Trophoblast cell (in vitro differentiated cells and primary cell): ENCODE measurements at regions not wholly inside any gene's neighbourhood (a gene's known extent, or its start where the extent isn't known, plus 50 kb on each side); places are given as distances from the start of the nearest gene placed in this dataset.

Experiments
- DNase-seq, 2 donors: peaks; one replicate each; pipeline ENCODE4 v3.0.0-alpha.2; 2016
- H2AFZ ChIP-seq: 2 replicates; pipeline ENCODE4 v1.6.1; 2013; ENCODE audit warnings: low read length, moderate library complexity, mild to moderate bottlenecking; ENCODE audit not compliant: insufficient read depth, poor library complexity
- H2AK5ac ChIP-seq: 2 replicates; pipeline ENCODE4 v1.6.1; 2013; ENCODE audit warnings: mild to moderate bottlenecking, low read length
- H2BK120ac ChIP-seq: 2 replicates; pipeline ENCODE4 v1.6.1; 2013; ENCODE audit warnings: low read length, mild to moderate bottlenecking, moderate library complexity; ENCODE audit not compliant: insufficient read depth, poor library complexity
- H2BK12ac ChIP-seq: 2 replicates; pipeline ENCODE4 v1.6.1; 2013; ENCODE audit warnings: mild to moderate bottlenecking, low read length, moderate library complexity
- H2BK5ac ChIP-seq: 2 replicates; pipeline ENCODE4 v1.6.1; 2013; ENCODE audit warnings: low read length, low read depth, moderate library complexity, mild to moderate bottlenecking; ENCODE audit not compliant: poor library complexity
- H3K14ac ChIP-seq: 2 replicates; pipeline ENCODE4 v1.6.1; 2013; ENCODE audit warnings: mild to moderate bottlenecking, low read length
- H3K18ac ChIP-seq: 2 replicates; pipeline ENCODE4 v1.6.1; 2013; ENCODE audit warnings: mild to moderate bottlenecking, low read length
- H3K23ac ChIP-seq: 2 replicates; pipeline ENCODE4 v1.6.1; 2013; ENCODE audit warnings: low read length
- H3K27ac ChIP-seq: 2 replicates; pipeline ENCODE4 v1.5.1; 2013; ENCODE audit warnings: low read depth, mild to moderate bottlenecking, inconsistent platforms, low read length, moderate library complexity
- H3K27me3 ChIP-seq: 2 replicates; pipeline ENCODE4 v1.6.1; 2013; ENCODE audit warnings: inconsistent platforms, mild to moderate bottlenecking, low read length, moderate library complexity; ENCODE audit not compliant: insufficient read depth
- H3K36me3 ChIP-seq, 2 experiments: 1 replicate in 1 of 2; 2 replicates in 1 of 2; pipeline ENCODE4 v1.6.1; 2013; ENCODE audit warnings: low read length in 2 of 2, mild to moderate bottlenecking in 2 of 2, moderate library complexity in 1 of 2; ENCODE audit not compliant: insufficient read depth in 2 of 2, control insufficient read depth in 1 of 2
- H3K4ac ChIP-seq: 2 replicates; pipeline ENCODE4 v1.6.1; 2013; ENCODE audit warnings: low read depth, mild to moderate bottlenecking, low read length, moderate library complexity
- H3K4me1 ChIP-seq, 2 experiments: 1 replicate in 1 of 2; 2 replicates in 1 of 2; pipeline ENCODE4 v1.6.1; 2013; ENCODE audit warnings: low read length in 2 of 2, mild to moderate bottlenecking in 2 of 2, moderate library complexity in 1 of 2; ENCODE audit not compliant: insufficient read depth in 2 of 2, control insufficient read depth in 1 of 2
- H3K4me2 ChIP-seq: 2 replicates; pipeline ENCODE4 v1.6.1; 2013; ENCODE audit warnings: inconsistent platforms, mild to moderate bottlenecking, low read length, moderate library complexity
- H3K4me3 ChIP-seq: 2 replicates; pipeline ENCODE4 v1.5.1; 2013; ENCODE audit warnings: mild to moderate bottlenecking, low read depth, low read length, inconsistent platforms
- H3K79me1 ChIP-seq: one replicate; pipeline ENCODE4 v1.6.1; 2013; ENCODE audit warnings: low read length
- H3K79me2 ChIP-seq: 2 replicates; pipeline ENCODE4 v1.6.1; 2013; ENCODE audit warnings: low read length, mild to moderate bottlenecking; ENCODE audit not compliant: control insufficient read depth, insufficient read depth, poor library complexity
- H3K9ac ChIP-seq: 2 replicates; pipeline ENCODE4 v1.6.1; 2013; ENCODE audit warnings: mild to moderate bottlenecking, low read length
- H3K9me3 ChIP-seq: 2 replicates; pipeline ENCODE4 v1.6.1; 2013; ENCODE audit warnings: low read depth, mild to moderate bottlenecking, control low read depth, inconsistent platforms, low read length; ENCODE audit not compliant: insufficient read depth
- H4K12ac ChIP-seq: 2 replicates; pipeline ENCODE4 v1.6.1; 2013; ENCODE audit warnings: low read depth, mild to moderate bottlenecking, low read length, moderate library complexity
- H4K8ac ChIP-seq: 2 replicates; pipeline ENCODE4 v1.6.1; 2013; ENCODE audit warnings: low read depth, mild to moderate bottlenecking, low read length, moderate library complexity
- H4K91ac ChIP-seq: one replicate; pipeline ENCODE4 v1.6.1; 2013; ENCODE audit warnings: low read depth, mild to moderate bottlenecking, low read length, moderate library complexity
- WGBS: extraction: QIAGEN DNeasy Blood & Tissue Kit; methylation state at CpG from one replicate; pipeline ENCODE4 v1.1.7; 2013; ENCODE audit warnings: missing lambda C conversion rate; ENCODE audit not compliant: insufficient read length, insufficient coverage; ENCODE audit errors: extremely low coverage; 5-methylcytosine and 5-hydroxymethylcytosine counted together

DNA sequence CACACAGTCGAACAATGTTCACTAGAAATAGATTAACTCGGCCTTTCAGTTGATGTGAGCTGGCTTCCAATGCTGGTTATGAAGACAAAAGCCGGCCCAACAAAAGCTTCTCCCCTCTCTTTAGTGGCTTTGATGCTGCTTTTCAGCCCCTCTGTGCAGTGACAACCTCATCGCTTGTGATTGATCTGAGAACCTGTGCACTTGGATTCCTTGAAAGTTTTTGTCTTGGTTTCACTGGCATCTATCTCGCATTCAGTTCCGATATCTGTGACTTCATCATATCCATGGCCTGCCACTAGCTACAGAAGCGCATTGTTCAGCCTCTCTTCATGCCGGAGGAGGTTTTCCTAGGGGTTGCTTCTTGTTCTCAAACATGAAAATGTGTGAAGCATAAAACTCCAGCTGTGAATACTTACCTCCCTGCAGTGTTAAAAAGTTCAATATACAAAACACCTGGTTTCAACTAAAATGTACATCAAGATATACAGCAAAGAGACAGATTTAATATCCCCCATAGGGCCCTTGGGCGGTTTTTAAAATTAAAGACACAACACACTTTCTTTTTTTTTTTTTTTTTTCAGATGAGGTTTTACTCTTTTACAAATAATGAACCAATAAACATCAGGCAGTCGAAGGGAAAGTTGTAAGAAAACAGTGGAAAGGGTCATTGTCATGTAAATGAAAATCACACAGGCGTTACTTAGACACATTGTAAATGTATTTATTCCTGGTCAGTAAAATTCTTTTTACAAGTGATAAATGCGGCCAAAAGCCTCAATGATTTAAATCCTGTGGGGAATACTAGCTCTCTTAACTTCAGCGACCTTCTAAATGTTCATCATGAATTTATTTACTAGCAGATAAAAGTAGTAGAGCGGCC lies 1252.8 kb downstream of the EFNB2 start:
- Histone ChIP-seq H3K27me3 (no peaks in the 10 kb centered on the region), H2BK120ac (no peak overlapping the region), H2BK12ac (no peak overlapping the region), H3K4me2 (no peak overlapping the region), H2AFZ (no peak overlapping the region), H3K18ac (no peak overlapping the region), H3K4me1 (peaks cover 3 to 8% of the 10 kb centered on the region in 2 experiments), H3K4me3 (no peak overlapping the region), H2BK5ac (no peak overlapping the region), H2AK5ac (no peak overlapping the region), H4K12ac (no peak overlapping the region), H3K23ac (no peak overlapping the region), H3K36me3 (no peaks in the 10 kb centered on the region), H3K14ac (no peak overlapping the region), H4K8ac (no peak overlapping the region), H3K4ac (no peak overlapping the region), H3K79me2 (no peaks in the 10 kb centered on the region), H3K27ac (no peak overlapping the region), H3K79me1 (peaks cover 3% of the 10 kb centered on the region), H3K9me3 (no peaks in the 10 kb centered on the region), H3K9ac (no peak overlapping the region), H4K91ac (no peak overlapping the region)
- no peak for DNase-seq
- no CpG with 5 or more reads among the region's 14 CpGs for WGBS

- Histone ChIP-seq H3K23ac (no peak overlapping the region), H3K79me1 (peaks cover 3% of the 10 kb centered on the region), H3K9ac (no peak overlapping the region), H3K18ac (no peak overlapping the region), H4K12ac (no peak overlapping the region), H3K4me3 (no peak overlapping the region), H3K14ac (peak overlapping the region; percentile 17), H2AK5ac (no peak overlapping the region), H3K79me2 (no peaks in the 10 kb centered on the region), H4K8ac (no peak overlapping the region), H2BK120ac (peak overlapping the region; percentile 30), H3K9me3 (no peaks in the 10 kb centered on the region), H4K91ac (no peak overlapping the region), H3K4ac (no peak overlapping the region), H2AFZ (peak overlapping the region; percentile 72), H3K27ac (peak overlapping the region; percentile 32), H3K27me3 (no peaks in the 10 kb centered on the region), H3K36me3 (no peaks in the 10 kb centered on the region), H3K4me1 (peaks cover 3 to 8% of the 10 kb centered on the region in 2 experiments), H2BK5ac (peak overlapping the region; percentile 37), H3K4me2 (no peak overlapping the region), H2BK12ac (no peak overlapping the region)
- WGBS, result no CpG with 5 or more reads among the region's 4 CpGs
- DNase-seq, result no peak
Measured at GRCh38 chr13:105278943-105279381, 1256.5 kb downstream of the EFNB2 start.

- Histone ChIP-seq H4K91ac (no peak overlapping the region), H3K27me3 (no peaks in the 10 kb centered on the region), H3K23ac (no peak overlapping the region), H3K4ac (no peak overlapping the region), H2AFZ (no peak overlapping the region), H3K36me3 (no peaks in the 10 kb centered on the region), H2BK120ac (no peak overlapping the region), H3K9me3 (no peaks in the 10 kb centered on the region), H3K4me3 (no peak overlapping the region), H3K27ac (no peak overlapping the region), H3K14ac (no peak overlapping the region), H2BK5ac (no peak overlapping the region), H2AK5ac (no peak overlapping the region), H3K4me1 (peaks cover 0 to 10% of the 10 kb centered on the region in 2 experiments), H3K9ac (no peak overlapping the region), H3K79me2 (no peaks in the 10 kb centered on the region), H3K4me2 (no peak overlapping the region), H2BK12ac (no peak overlapping the region), H4K8ac (no peak overlapping the region), H4K12ac (no peak overlapping the region), H3K79me1 (peaks cover 7% of the 10 kb centered on the region), H3K18ac (no peak overlapping the region)
- WGBS, result no CpG with 5 or more reads among the region's 3 CpGs
- no peak for DNase-seq
Measured at GRCh38 chr13:105276571-105276970, 1258.9 kb downstream of the EFNB2 start.

DNA sequence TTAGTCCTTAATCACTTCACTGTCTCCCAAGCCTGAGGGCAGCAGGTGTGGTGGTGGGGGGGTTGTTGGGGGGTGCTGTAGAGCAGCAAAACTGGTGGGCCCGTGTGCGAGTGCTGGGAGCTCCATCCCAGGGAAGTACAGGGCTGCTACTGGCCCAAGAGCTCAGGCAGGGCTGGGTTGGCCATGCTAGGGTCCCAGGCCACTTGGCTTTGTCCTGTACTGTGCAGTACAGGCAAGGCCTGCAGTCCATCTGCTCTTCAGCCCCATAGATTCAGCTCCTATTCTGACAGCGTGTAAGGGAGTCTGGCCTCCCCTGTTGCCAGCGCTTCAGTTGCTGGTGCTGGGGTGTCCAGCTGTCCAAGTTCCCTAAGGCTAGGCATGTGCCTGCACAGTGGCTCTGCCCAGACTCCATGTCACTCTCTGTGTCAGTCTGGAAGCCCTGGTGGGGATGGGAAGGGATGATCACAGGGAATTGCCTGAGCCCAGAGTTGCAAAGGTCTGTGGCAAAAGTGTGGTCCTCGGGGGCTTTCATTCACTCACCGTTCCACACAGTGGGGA lies 1261.7 kb downstream of the EFNB2 start:
- no CpG with 5 or more reads among the region's 6 CpGs for WGBS

More for the DNA sequence above, 1261.7 kb downstream of the EFNB2 start:
- H2BK12ac ChIP-seq, result peak overlapping the region; percentile 18
- H3K4me1 ChIP-seq, result peaks cover 0 to 6% of the 10 kb centered on the region in 2 experiments
- H3K79me1 ChIP-seq, result peaks cover 6% of the 10 kb centered on the region
- no peak overlapping the region for H4K91ac ChIP-seq
- H3K79me2 ChIP-seq, result no peaks in the 10 kb centered on the region
- H3K23ac ChIP-seq, result no peak overlapping the region
- no peaks in the 10 kb centered on the region for H3K27me3 ChIP-seq
- peaks cover 2% of the 10 kb centered on the region for H3K9me3 ChIP-seq
- no peak overlapping the region for H3K4ac ChIP-seq
- H3K36me3 ChIP-seq, result no peaks in the 10 kb centered on the region
- no peak for DNase-seq
- no peak overlapping the region for H3K27ac ChIP-seq
- H2BK5ac ChIP-seq, result no peak overlapping the region
- H3K18ac ChIP-seq, result no peak overlapping the region
- no peak overlapping the region for H3K4me3 ChIP-seq
- no peak overlapping the region for H3K9ac ChIP-seq
- H4K12ac ChIP-seq, result no peak overlapping the region
- H3K14ac ChIP-seq, result peak overlapping the region; percentile 35
- H2AFZ ChIP-seq, result peak overlapping the region; percentile 6
- no peak overlapping the region for H2AK5ac ChIP-seq
- H2BK120ac ChIP-seq, result no peak overlapping the region
- H3K4me2 ChIP-seq, result no peak overlapping the region
- H4K8ac ChIP-seq, result peak overlapping the region; percentile 9
